ENCODE measurements at regions not wholly inside any gene's neighbourhood (a gene's known extent, or its start where the extent isn't known, plus 50 kb on each side); places are given as distances from the start of the nearest gene placed in this dataset.

GRCh38 chr7:12741951-12742575 is 54.6 kb downstream of the ARL4A start:
- Histone ChIP-seq H3K9me3 (ENCODE audit: control insufficient read depth, low read length) (no peaks in the 10 kb centered on the region), H3K27me3 (ENCODE audit: control insufficient read depth, insufficient read depth, low read length) (no peaks in the 10 kb centered on the region), H3K4me1 (ENCODE audit: control insufficient read depth, insufficient read depth, low read length) (no peaks in the 10 kb centered on the region), H3K9ac (ENCODE audit: low read length) (no peak overlapping the region), H3K36me3 (ENCODE audit: control insufficient read depth, insufficient read depth, low read length) (no peaks in the 10 kb centered on the region), H3K4me3 (ENCODE audit: low read length) (no peak overlapping the region)

GRCh38 chr7:12746211-12746610 is 58.8 kb downstream of the ARL4A start:
- no peak overlapping the region for H3K4me3 ChIP-seq (ENCODE audit: low read length)
- no peaks in the 10 kb centered on the region for H3K4me1 ChIP-seq (ENCODE audit: control insufficient read depth, insufficient read depth, low read length)
- H3K36me3 ChIP-seq (ENCODE audit: control insufficient read depth, insufficient read depth, low read length) = no peaks in the 10 kb centered on the region
- H3K9ac ChIP-seq (ENCODE audit: low read length) = no peak overlapping the region
- no peaks in the 10 kb centered on the region for H3K27me3 ChIP-seq (ENCODE audit: control insufficient read depth, insufficient read depth, low read length)
- no peaks in the 10 kb centered on the region for H3K9me3 ChIP-seq (ENCODE audit: control insufficient read depth, low read length)

- no peak overlapping the region for H3K4me3 ChIP-seq (ENCODE audit: low read length)
- H3K36me3 ChIP-seq (ENCODE audit: control insufficient read depth, insufficient read depth, low read length) = no peaks in the 10 kb centered on the region
- no peaks in the 10 kb centered on the region for H3K27me3 ChIP-seq (ENCODE audit: control insufficient read depth, insufficient read depth, low read length)
- no peaks in the 10 kb centered on the region for H3K4me1 ChIP-seq (ENCODE audit: control insufficient read depth, insufficient read depth, low read length)
- no peak overlapping the region for H3K9ac ChIP-seq (ENCODE audit: low read length)
- H3K9me3 ChIP-seq (ENCODE audit: control insufficient read depth, low read length) = no peaks in the 10 kb centered on the region
Observed at GRCh38 chr7:12747687-12748306, 60.4 kb downstream of the ARL4A start.

DNA sequence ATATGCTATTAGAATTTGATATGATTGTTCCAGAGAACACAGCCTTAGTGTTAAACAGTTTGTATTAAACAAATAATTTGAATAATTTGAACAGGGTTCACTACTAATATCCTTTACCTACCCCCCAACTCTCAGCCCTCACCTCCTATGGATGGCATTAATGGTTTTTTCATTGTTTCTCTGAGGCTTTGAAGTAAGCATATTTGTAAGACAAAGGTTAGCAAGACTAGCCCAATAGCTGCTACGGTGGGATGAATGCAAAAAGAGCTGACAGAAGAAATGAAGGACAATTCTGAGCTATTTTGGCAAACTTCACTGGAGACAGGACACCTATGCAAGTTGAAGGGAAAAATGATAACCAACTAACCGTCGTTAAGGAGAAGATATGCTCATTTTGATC is 61.6 kb downstream of the ARL4A start:
- no peak overlapping the region for H3K9ac ChIP-seq (ENCODE audit: low read length)
- H3K27me3 ChIP-seq (ENCODE audit: control insufficient read depth, insufficient read depth, low read length) = no peaks in the 10 kb centered on the region
- no peaks in the 10 kb centered on the region for H3K36me3 ChIP-seq (ENCODE audit: control insufficient read depth, insufficient read depth, low read length)
- no peak overlapping the region for H3K4me3 ChIP-seq (ENCODE audit: low read length)
- no peaks in the 10 kb centered on the region for H3K4me1 ChIP-seq (ENCODE audit: control insufficient read depth, insufficient read depth, low read length)
- H3K9me3 ChIP-seq (ENCODE audit: control insufficient read depth, low read length) = no peaks in the 10 kb centered on the region

DNA sequence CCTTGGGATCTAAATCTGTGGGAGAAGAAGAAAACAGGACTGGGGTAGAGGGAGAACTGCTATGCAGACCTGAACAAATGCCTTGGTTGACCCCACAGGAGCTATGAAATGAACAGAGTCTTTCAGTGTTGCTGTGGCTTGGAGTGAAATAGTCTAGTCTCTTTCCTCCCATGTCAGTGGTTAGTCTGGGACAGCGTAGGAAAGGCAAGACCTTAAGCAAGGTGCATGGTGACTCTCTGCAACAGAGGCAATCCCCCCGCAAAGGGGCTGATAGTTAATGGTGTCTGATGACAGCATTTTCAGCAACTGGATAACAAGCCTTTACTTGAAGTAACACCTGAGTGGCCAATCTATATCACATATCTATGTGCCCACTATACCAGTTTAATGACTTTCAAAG is 62.3 kb downstream of the ARL4A start:
- Histone ChIP-seq H3K4me1 (ENCODE audit: control insufficient read depth, insufficient read depth, low read length) (no peaks in the 10 kb centered on the region), H3K9ac (ENCODE audit: low read length) (no peak overlapping the region), H3K36me3 (ENCODE audit: control insufficient read depth, insufficient read depth, low read length) (no peaks in the 10 kb centered on the region), H3K9me3 (ENCODE audit: control insufficient read depth, low read length) (no peaks in the 10 kb centered on the region), H3K27me3 (ENCODE audit: control insufficient read depth, insufficient read depth, low read length) (no peaks in the 10 kb centered on the region), H3K4me3 (ENCODE audit: low read length) (no peak overlapping the region)

DNA sequence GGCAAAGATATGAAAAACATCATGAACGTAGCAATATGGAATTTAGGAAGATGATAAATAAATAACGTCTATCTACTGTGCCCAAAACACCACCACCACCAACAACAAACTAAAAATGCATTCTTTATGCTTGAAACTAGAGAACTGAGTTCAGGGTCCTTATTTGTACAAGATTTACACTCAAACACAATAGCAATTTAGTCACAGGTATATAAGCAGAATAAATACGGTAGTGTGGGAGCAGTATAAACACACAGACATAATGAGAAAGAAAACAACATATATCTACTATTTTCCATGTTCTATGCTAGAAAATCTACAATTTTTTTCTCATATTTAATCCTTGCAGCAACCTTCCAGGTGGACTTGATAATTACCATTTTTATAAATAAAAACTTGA is 64.3 kb downstream of the ARL4A start:
- no peaks in the 10 kb centered on the region for H3K27me3 ChIP-seq (ENCODE audit: control insufficient read depth, insufficient read depth, low read length)
- H3K4me1 ChIP-seq (ENCODE audit: control insufficient read depth, insufficient read depth, low read length) = no peaks in the 10 kb centered on the region
- H3K36me3 ChIP-seq (ENCODE audit: control insufficient read depth, insufficient read depth, low read length) = no peaks in the 10 kb centered on the region
- no peak overlapping the region for H3K4me3 ChIP-seq (ENCODE audit: low read length)
- H3K9ac ChIP-seq (ENCODE audit: low read length) = no peak overlapping the region
- H3K9me3 ChIP-seq (ENCODE audit: control insufficient read depth, low read length) = no peaks in the 10 kb centered on the region

- H3K36me3 ChIP-seq (ENCODE audit: control insufficient read depth, insufficient read depth, low read length) = no peaks in the 10 kb centered on the region
- H3K9me3 ChIP-seq (ENCODE audit: control insufficient read depth, low read length) = no peaks in the 10 kb centered on the region
- no peaks in the 10 kb centered on the region for H3K27me3 ChIP-seq (ENCODE audit: control insufficient read depth, insufficient read depth, low read length)
- no peak overlapping the region for H3K4me3 ChIP-seq (ENCODE audit: low read length)
- no peak overlapping the region for H3K9ac ChIP-seq (ENCODE audit: low read length)
- H3K4me1 ChIP-seq (ENCODE audit: control insufficient read depth, insufficient read depth, low read length) = no peaks in the 10 kb centered on the region
Observed at GRCh38 chr7:12754179-12754578, 66.7 kb downstream of the ARL4A start.

GRCh38 chr7:12756821-12757220 is 69.4 kb downstream of the ARL4A start:
- H3K9me3 ChIP-seq (ENCODE audit: control insufficient read depth, low read length) = no peaks in the 10 kb centered on the region
- no peaks in the 10 kb centered on the region for H3K36me3 ChIP-seq (ENCODE audit: control insufficient read depth, insufficient read depth, low read length)
- H3K27me3 ChIP-seq (ENCODE audit: control insufficient read depth, insufficient read depth, low read length) = no peaks in the 10 kb centered on the region
- H3K4me3 ChIP-seq (ENCODE audit: low read length) = no peak overlapping the region
- H3K9ac ChIP-seq (ENCODE audit: low read length) = no peak overlapping the region
- no peaks in the 10 kb centered on the region for H3K4me1 ChIP-seq (ENCODE audit: control insufficient read depth, insufficient read depth, low read length)

DNA sequence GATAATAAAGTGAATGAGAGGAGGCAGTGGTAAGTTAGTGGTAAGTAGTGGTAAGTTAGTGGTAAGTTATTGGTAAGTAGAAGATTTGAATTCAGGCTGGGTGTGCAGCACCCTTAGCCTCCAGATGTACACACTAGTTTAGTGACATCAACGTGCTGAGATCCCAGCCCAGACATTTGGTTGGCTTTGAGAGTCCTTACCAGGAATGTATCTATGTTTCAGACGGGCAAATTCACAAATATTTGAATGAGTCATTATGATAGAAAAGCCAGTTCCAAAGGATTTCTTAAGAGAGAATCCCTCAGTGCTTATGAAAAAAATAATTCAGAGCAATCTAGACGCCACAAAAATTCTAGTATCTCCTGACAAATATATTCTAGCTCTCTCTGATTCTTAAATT is 70.0 kb downstream of the ARL4A start:
- Histone ChIP-seq H3K9ac (ENCODE audit: low read length) (no peak overlapping the region), H3K4me3 (ENCODE audit: low read length) (no peak overlapping the region), H3K9me3 (ENCODE audit: control insufficient read depth, low read length) (no peaks in the 10 kb centered on the region), H3K4me1 (ENCODE audit: control insufficient read depth, insufficient read depth, low read length) (no peaks in the 10 kb centered on the region), H3K27me3 (ENCODE audit: control insufficient read depth, insufficient read depth, low read length) (no peaks in the 10 kb centered on the region), H3K36me3 (ENCODE audit: control insufficient read depth, insufficient read depth, low read length) (no peaks in the 10 kb centered on the region)

GRCh38 chr7:12759151-12759550 is 71.7 kb downstream of the ARL4A start:
- Histone ChIP-seq H3K4me3 (ENCODE audit: low read length) (no peak overlapping the region), H3K9me3 (ENCODE audit: control insufficient read depth, low read length) (no peaks in the 10 kb centered on the region), H3K9ac (ENCODE audit: low read length) (no peak overlapping the region), H3K36me3 (ENCODE audit: control insufficient read depth, insufficient read depth, low read length) (no peaks in the 10 kb centered on the region), H3K4me1 (ENCODE audit: control insufficient read depth, insufficient read depth, low read length) (no peaks in the 10 kb centered on the region), H3K27me3 (ENCODE audit: control insufficient read depth, insufficient read depth, low read length) (no peaks in the 10 kb centered on the region)

- Histone ChIP-seq H3K36me3 (ENCODE audit: control insufficient read depth, insufficient read depth, low read length) (no peaks in the 10 kb centered on the region), H3K9ac (ENCODE audit: low read length) (no peak overlapping the region), H3K27me3 (ENCODE audit: control insufficient read depth, insufficient read depth, low read length) (no peaks in the 10 kb centered on the region), H3K4me3 (ENCODE audit: low read length) (no peak overlapping the region), H3K4me1 (ENCODE audit: control insufficient read depth, insufficient read depth, low read length) (no peaks in the 10 kb centered on the region), H3K9me3 (ENCODE audit: control insufficient read depth, low read length) (no peaks in the 10 kb centered on the region)
Observed at GRCh38 chr7:12761111-12761510, 73.7 kb downstream of the ARL4A start.

- Histone ChIP-seq H3K36me3 (ENCODE audit: control insufficient read depth, insufficient read depth, low read length) (no peaks in the 10 kb centered on the region), H3K9ac (ENCODE audit: low read length) (no peak overlapping the region), H3K27me3 (ENCODE audit: control insufficient read depth, insufficient read depth, low read length) (no peaks in the 10 kb centered on the region), H3K4me3 (ENCODE audit: low read length) (no peak overlapping the region), H3K9me3 (ENCODE audit: control insufficient read depth, low read length) (no peaks in the 10 kb centered on the region), H3K4me1 (ENCODE audit: control insufficient read depth, insufficient read depth, low read length) (no peaks in the 10 kb centered on the region)
Observed at GRCh38 chr7:12761691-12762090, 74.3 kb downstream of the ARL4A start.

DNA sequence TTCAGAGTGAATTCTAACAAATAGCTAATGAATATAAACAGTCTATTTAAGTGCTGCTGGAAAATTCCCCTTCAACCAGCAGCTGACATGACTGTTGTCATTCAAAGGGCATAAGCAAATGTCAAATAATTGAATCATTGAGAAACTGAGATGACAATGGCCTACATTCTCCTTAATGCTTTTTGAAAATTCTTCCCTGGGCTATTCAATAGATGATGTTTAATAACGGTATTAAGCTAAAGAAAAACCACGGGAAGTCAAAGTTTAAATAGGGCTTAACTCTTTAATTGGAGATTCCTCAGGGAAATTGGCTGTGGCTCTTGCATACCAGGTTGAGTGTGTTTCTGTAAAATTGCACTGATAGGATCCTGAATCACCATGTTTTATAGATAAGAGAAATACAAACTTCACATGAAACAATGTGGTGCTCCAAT is 77.0 kb downstream of the ARL4A start:
- no peaks in the 10 kb centered on the region for H3K9me3 ChIP-seq (ENCODE audit: control insufficient read depth, low read length)
- H3K9ac ChIP-seq (ENCODE audit: low read length) = no peak overlapping the region
- H3K27me3 ChIP-seq (ENCODE audit: control insufficient read depth, insufficient read depth, low read length) = no peaks in the 10 kb centered on the region
- H3K4me3 ChIP-seq (ENCODE audit: low read length) = no peak overlapping the region
- no peaks in the 10 kb centered on the region for H3K4me1 ChIP-seq (ENCODE audit: control insufficient read depth, insufficient read depth, low read length)
- H3K36me3 ChIP-seq (ENCODE audit: control insufficient read depth, insufficient read depth, low read length) = no peaks in the 10 kb centered on the region
